ENCODE measurements at regions not wholly inside any gene's neighbourhood (a gene's known extent, or its start where the extent isn't known, plus 50 kb on each side); places are given as distances from the start of the nearest gene placed in this dataset.

- Histone ChIP-seq H3K27ac (ENCODE audit: insufficient read depth, low read depth, low read length, poor library complexity, severe bottlenecking) (no peak overlapping the region), H3K27me3 (ENCODE audit: control insufficient read depth, insufficient read depth, low read length, poor library complexity, severe bottlenecking) (no peaks in the 10 kb centered on the region), H3K36me3 (ENCODE audit: control insufficient read depth, insufficient read depth, low read length) (no peaks in the 10 kb centered on the region), H3K4me1 (ENCODE audit: control insufficient read depth, insufficient read depth, low read length) (no peaks in the 10 kb centered on the region), H3K4me3 (ENCODE audit: insufficient read depth, low read depth, low read length) (no peak overlapping the region), H3K9me3 (ENCODE audit: control insufficient read depth, low read length) (no peaks in the 10 kb centered on the region)
- WGBS, 2 experiments, result 88 to 91% methylated on average over 3 of the region's 3 CpGs
Observed at GRCh38 chr9:109901201-109901600, 121.2 kb downstream of the PALM2AKAP2 start.

- 7 to 9% methylated on average over 2 of the region's 2 CpGs for WGBS, 2 experiments
- no peaks in the 10 kb centered on the region for H3K36me3 ChIP-seq (ENCODE audit: control insufficient read depth, insufficient read depth, low read length)
- H3K4me3 ChIP-seq (ENCODE audit: insufficient read depth, low read depth, low read length), result no peak overlapping the region
- no peaks in the 10 kb centered on the region for H3K9me3 ChIP-seq (ENCODE audit: control insufficient read depth, low read length)
- peaks cover 2% of the 10 kb centered on the region for H3K4me1 ChIP-seq (ENCODE audit: control insufficient read depth, insufficient read depth, low read length)
- H3K27ac ChIP-seq (ENCODE audit: insufficient read depth, low read depth, low read length, poor library complexity, severe bottlenecking), result no peak overlapping the region
- no peaks in the 10 kb centered on the region for H3K27me3 ChIP-seq (ENCODE audit: control insufficient read depth, insufficient read depth, low read length, poor library complexity, severe bottlenecking)
Observed at GRCh38 chr9:109903515-109904138, 123.6 kb downstream of the PALM2AKAP2 start.

GRCh38 chr9:109904666-109905065 lies 124.7 kb downstream of the PALM2AKAP2 start:
- H3K9me3 ChIP-seq (ENCODE audit: control insufficient read depth, low read length), result no peaks in the 10 kb centered on the region
- no peak overlapping the region for H3K4me3 ChIP-seq (ENCODE audit: insufficient read depth, low read depth, low read length)
- H3K36me3 ChIP-seq (ENCODE audit: control insufficient read depth, insufficient read depth, low read length), result no peaks in the 10 kb centered on the region
- no peaks in the 10 kb centered on the region for H3K27me3 ChIP-seq (ENCODE audit: control insufficient read depth, insufficient read depth, low read length, poor library complexity, severe bottlenecking)
- no peak overlapping the region for H3K27ac ChIP-seq (ENCODE audit: insufficient read depth, low read depth, low read length, poor library complexity, severe bottlenecking)
- 94 to 96% methylated on average over 5 of the region's 5 CpGs for whole genome bisulfite sequencing, 2 experiments
- peaks cover 2% of the 10 kb centered on the region for H3K4me1 ChIP-seq (ENCODE audit: control insufficient read depth, insufficient read depth, low read length)

GRCh38 chr9:109905472-109905871 lies 125.5 kb downstream of the PALM2AKAP2 start:
- H3K4me1 ChIP-seq (ENCODE audit: control insufficient read depth, insufficient read depth, low read length), result peaks cover 2% of the 10 kb centered on the region
- 92 to 97% methylated on average over 9 of the region's 9 CpGs for WGBS, 2 experiments
- no peaks in the 10 kb centered on the region for H3K27me3 ChIP-seq (ENCODE audit: control insufficient read depth, insufficient read depth, low read length, poor library complexity, severe bottlenecking)
- H3K36me3 ChIP-seq (ENCODE audit: control insufficient read depth, insufficient read depth, low read length), result no peaks in the 10 kb centered on the region
- H3K9me3 ChIP-seq (ENCODE audit: control insufficient read depth, low read length), result no peaks in the 10 kb centered on the region
- H3K27ac ChIP-seq (ENCODE audit: insufficient read depth, low read depth, low read length, poor library complexity, severe bottlenecking), result no peak overlapping the region
- no peak overlapping the region for H3K4me3 ChIP-seq (ENCODE audit: insufficient read depth, low read depth, low read length)

- no peaks in the 10 kb centered on the region for H3K9me3 ChIP-seq (ENCODE audit: control insufficient read depth, low read length)
- 96 to 97% methylated on average over 2 of the region's 2 CpGs for WGBS, 2 experiments
- H3K36me3 ChIP-seq (ENCODE audit: control insufficient read depth, insufficient read depth, low read length), result no peaks in the 10 kb centered on the region
- no peaks in the 10 kb centered on the region for H3K27me3 ChIP-seq (ENCODE audit: control insufficient read depth, insufficient read depth, low read length, poor library complexity, severe bottlenecking)
- H3K4me3 ChIP-seq (ENCODE audit: insufficient read depth, low read depth, low read length), result no peak overlapping the region
- peaks cover 2% of the 10 kb centered on the region for H3K4me1 ChIP-seq (ENCODE audit: control insufficient read depth, insufficient read depth, low read length)
- H3K27ac ChIP-seq (ENCODE audit: insufficient read depth, low read depth, low read length, poor library complexity, severe bottlenecking), result no peak overlapping the region
Observed at GRCh38 chr9:109906766-109907382, 126.9 kb downstream of the PALM2AKAP2 start.

GRCh38 chr9:109907400-109907799 lies 127.4 kb downstream of the PALM2AKAP2 start:
- H3K36me3 ChIP-seq (ENCODE audit: control insufficient read depth, insufficient read depth, low read length), result no peaks in the 10 kb centered on the region
- peaks cover 2% of the 10 kb centered on the region for H3K4me1 ChIP-seq (ENCODE audit: control insufficient read depth, insufficient read depth, low read length)
- H3K4me3 ChIP-seq (ENCODE audit: insufficient read depth, low read depth, low read length), result no peak overlapping the region
- no peaks in the 10 kb centered on the region for H3K9me3 ChIP-seq (ENCODE audit: control insufficient read depth, low read length)
- H3K27ac ChIP-seq (ENCODE audit: insufficient read depth, low read depth, low read length, poor library complexity, severe bottlenecking), result no peak overlapping the region
- 81 to 87% methylated on average over 5 of the region's 5 CpGs for WGBS, 2 experiments
- H3K27me3 ChIP-seq (ENCODE audit: control insufficient read depth, insufficient read depth, low read length, poor library complexity, severe bottlenecking), result no peaks in the 10 kb centered on the region

- WGBS, 2 experiments, result 92 to 97% methylated on average over 4 of the region's 4 CpGs
- H3K36me3 ChIP-seq (ENCODE audit: control insufficient read depth, insufficient read depth, low read length), result no peaks in the 10 kb centered on the region
- H3K27ac ChIP-seq (ENCODE audit: insufficient read depth, low read depth, low read length, poor library complexity, severe bottlenecking), result no peak overlapping the region
Observed at GRCh38 chr9:109907810-109908458, 127.9 kb downstream of the PALM2AKAP2 start.

GRCh38 chr9:109908459-109909390 lies 128.7 kb downstream of the PALM2AKAP2 start:
- Histone ChIP-seq H3K27me3 (ENCODE audit: control insufficient read depth, insufficient read depth, low read length, poor library complexity, severe bottlenecking) (no peaks in the 10 kb centered on the region), H3K36me3 (ENCODE audit: control insufficient read depth, insufficient read depth, low read length) (no peaks in the 10 kb centered on the region), H3K27ac (ENCODE audit: insufficient read depth, low read depth, low read length, poor library complexity, severe bottlenecking) (no peak overlapping the region), H3K4me1 (ENCODE audit: control insufficient read depth, insufficient read depth, low read length) (peaks cover 2% of the 10 kb centered on the region), H3K9me3 (ENCODE audit: control insufficient read depth, low read length) (no peaks in the 10 kb centered on the region), H3K4me3 (ENCODE audit: insufficient read depth, low read depth, low read length) (no peak overlapping the region)
- 92 to 94% methylated on average over 7 to 11 of the region's 12 CpGs for WGBS, 2 experiments

More at GRCh38 chr9:109907810-109908458, 127.9 kb downstream of the PALM2AKAP2 start:
- no peaks in the 10 kb centered on the region for H3K9me3 ChIP-seq (ENCODE audit: control insufficient read depth, low read length)
- peaks cover 2% of the 10 kb centered on the region for H3K4me1 ChIP-seq (ENCODE audit: control insufficient read depth, insufficient read depth, low read length)
- no peak overlapping the region for H3K4me3 ChIP-seq (ENCODE audit: insufficient read depth, low read depth, low read length)
- H3K27me3 ChIP-seq (ENCODE audit: control insufficient read depth, insufficient read depth, low read length, poor library complexity, severe bottlenecking), result no peaks in the 10 kb centered on the region

- 91 to 92% methylated on average over 5 of the region's 5 CpGs for WGBS, 2 experiments
- Histone ChIP-seq H3K27ac (ENCODE audit: insufficient read depth, low read depth, low read length, poor library complexity, severe bottlenecking) (no peak overlapping the region), H3K4me1 (ENCODE audit: control insufficient read depth, insufficient read depth, low read length) (peaks cover 2% of the 10 kb centered on the region), H3K4me3 (ENCODE audit: insufficient read depth, low read depth, low read length) (no peak overlapping the region), H3K27me3 (ENCODE audit: control insufficient read depth, insufficient read depth, low read length, poor library complexity, severe bottlenecking) (no peaks in the 10 kb centered on the region), H3K36me3 (ENCODE audit: control insufficient read depth, insufficient read depth, low read length) (no peaks in the 10 kb centered on the region), H3K9me3 (ENCODE audit: control insufficient read depth, low read length) (no peaks in the 10 kb centered on the region)
Observed at GRCh38 chr9:109910671-109911518, 130.9 kb downstream of the PALM2AKAP2 start.

All from ectodermal cell (in vitro differentiated cells).